NOMO-1 treated with dmso at 0.1 percent for 144 hours (cell line): ENCODE measurements at regions not wholly inside any gene's neighbourhood (a gene's known extent, or its start where the extent isn't known, plus 50 kb on each side); places are given as distances from the start of the nearest gene placed in this dataset.
"Not testable (repeated sequence)": the region's sequence is repeated elsewhere in the genome, so short reads cannot be mapped to it uniquely, and the experiment has no call there.

Source experiments
- DNase-seq: peaks from one replicate; lab custom pipeline; 2025; ENCODE audit not compliant: unreplicated experiment; lab: John Stamatoyannopoulos, UW

- no peak for DNase-seq
Measured at GRCh38 chr14:76697246-76697905, 63.9 kb upstream of the VASH1 start.

DNA sequence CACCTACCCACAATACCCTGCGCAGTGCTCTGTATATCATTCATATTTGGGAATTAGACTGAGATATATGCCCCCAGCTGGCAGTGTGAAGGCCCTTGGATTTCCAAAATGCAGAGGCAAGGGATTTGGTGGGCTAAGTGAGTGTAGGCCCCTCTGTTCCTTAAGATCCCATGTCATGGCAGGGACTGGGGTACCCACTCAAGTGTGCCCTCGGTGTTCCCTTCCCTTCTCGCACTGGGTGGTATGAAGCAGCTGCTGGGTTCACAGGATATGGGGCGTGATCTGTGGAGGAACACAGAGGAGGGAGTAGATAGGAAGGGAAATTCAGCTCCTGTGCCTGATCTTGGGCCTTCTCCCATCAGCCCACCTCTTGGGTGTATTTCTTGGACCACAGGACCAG is 63.1 kb upstream of the VASH1 start:
- no peak for DNase-seq

DNA sequence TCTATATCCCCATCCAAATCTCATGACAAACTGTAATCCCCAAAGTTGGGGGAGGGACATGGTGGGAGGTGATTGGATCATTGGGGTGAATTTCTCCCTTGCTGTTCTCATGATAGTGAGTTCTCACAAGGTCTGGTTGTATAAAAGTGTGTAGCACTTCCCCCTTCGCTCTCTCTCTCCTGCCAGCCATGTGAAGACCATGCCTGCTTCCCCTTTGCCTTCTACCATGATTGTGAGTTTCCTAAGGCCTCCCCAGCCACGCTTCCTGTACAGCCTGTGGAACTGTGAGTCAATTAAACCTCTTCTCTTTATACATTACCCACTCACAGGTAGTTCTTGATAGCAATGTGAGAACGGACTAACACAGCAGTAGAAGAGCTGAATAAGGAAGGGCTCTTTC is 62.6 kb upstream of the VASH1 start:
- no peak for DNase-seq

GRCh38 chr14:76699209-76699938 is 61.9 kb upstream of the VASH1 start:
- DNase-seq: no peak

- DNase-seq: no peak
Measured at GRCh38 chr14:76699939-76700590, 61.2 kb upstream of the VASH1 start.

- DNase-seq: no peak
Measured at GRCh38 chr14:76701436-76701835, 59.8 kb upstream of the VASH1 start.

GRCh38 chr14:76701981-76702380 is 59.3 kb upstream of the VASH1 start:
- DNase-seq: no peak

GRCh38 chr14:76705214-76705613 is 56.1 kb upstream of the VASH1 start:
- DNase-seq: no peak

- DNase-seq: not testable (repeated sequence)
Measured at GRCh38 chr14:76706207-76706606, 55.1 kb upstream of the VASH1 start.

GRCh38 chr14:76706811-76707210 is 54.5 kb upstream of the VASH1 start:
- DNase-seq: no peak

- DNase-seq: no peak
Measured at GRCh38 chr14:76708028-76708427, 53.2 kb upstream of the VASH1 start.

DNA sequence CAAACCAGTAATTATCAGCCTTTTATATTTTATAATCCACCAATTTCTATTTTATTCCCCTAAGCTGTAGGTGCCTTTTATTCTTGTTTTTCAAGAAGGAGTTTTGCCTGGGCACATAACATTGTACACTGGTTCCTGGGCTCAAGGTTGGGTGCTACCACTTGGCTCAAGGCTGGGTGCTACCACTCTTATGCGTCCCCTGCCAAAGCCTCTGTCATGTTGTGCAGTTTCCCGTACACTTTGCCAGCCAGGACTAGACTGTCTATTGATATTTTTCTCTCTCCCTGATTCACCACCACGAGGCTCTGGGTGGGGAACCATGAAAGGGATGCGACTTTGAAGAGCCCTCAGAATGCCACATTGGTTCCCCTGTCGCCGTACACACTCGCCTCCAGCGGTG is 52.5 kb upstream of the VASH1 start:
- DNase-seq: no peak

- DNase-seq: peak; percentile 18
Measured at GRCh38 chr14:76710056-76711010, 50.9 kb upstream of the VASH1 start.
